ENCODE measurements at regions not wholly inside any gene's neighbourhood (a gene's known extent, or its start where the extent isn't known, plus 50 kb on each side); places are given as distances from the start of the nearest gene placed in this dataset.

GRCh38 chr21:28747464-28747863 lies 245.2 kb downstream of the LTN1 start:
- DNase-seq: no peak

GRCh38 chr21:28746166-28746565 lies 246.5 kb downstream of the LTN1 start:
- no peak for DNase-seq

- peak; percentile 59 to 76 for DNase-seq
These were observed 247.3 kb downstream of the LTN1 start for GRCh38 chr21:28745131-28746016.

- no peak for DNase-seq
These were observed 249.0 kb downstream of the LTN1 start for GRCh38 chr21:28743723-28744122.

- DNase-seq: no peak
These were observed 250.2 kb downstream of the LTN1 start for GRCh38 chr21:28742527-28742926.

GRCh38 chr21:28740125-28740524 lies 252.6 kb downstream of the LTN1 start:
- no peak for DNase-seq

GRCh38 chr21:28738882-28739281 lies 253.8 kb downstream of the LTN1 start:
- peak in 1 of 2 donors; percentile 2 for DNase-seq

GRCh38 chr21:28738420-28738704 lies 254.3 kb downstream of the LTN1 start:
- DNase-seq: no peak

- no peak for DNase-seq
These were observed 254.8 kb downstream of the LTN1 start for GRCh38 chr21:28737674-28738419.

GRCh38 chr21:28734522-28735175 lies 258.0 kb downstream of the LTN1 start:
- no peak for DNase-seq

GRCh38 chr21:28731700-28732321 lies 260.9 kb downstream of the LTN1 start:
- DNase-seq: no peak

GRCh38 chr21:28729887-28730286 lies 262.8 kb downstream of the LTN1 start:
- no peak for DNase-seq

- DNase-seq: no peak
These were observed 264.9 kb downstream of the LTN1 start for GRCh38 chr21:28727809-28728208.

- DNase-seq: no peak
These were observed 267.3 kb downstream of the LTN1 start for GRCh38 chr21:28725396-28725795.

GRCh38 chr21:28723646-28724045 lies 269.0 kb downstream of the LTN1 start:
- DNase-seq: no peak

GRCh38 chr21:28719723-28720122 lies 273.0 kb downstream of the LTN1 start:
- DNase-seq: no peak

GRCh38 chr21:28714777-28715464 lies 277.8 kb downstream of the LTN1 start:
- no peak for DNase-seq

GRCh38 chr21:28712411-28712810 lies 280.3 kb downstream of the LTN1 start:
- DNase-seq: no peak

- no peak for DNase-seq
These were observed 287.1 kb downstream of the LTN1 start for GRCh38 chr21:28705616-28706015.

- no peak for DNase-seq
These were observed 287.9 kb downstream of the LTN1 start for GRCh38 chr21:28704746-28705145.

- no peak for DNase-seq
These were observed 288.8 kb downstream of the LTN1 start for GRCh38 chr21:28703861-28704260.

- no peak for DNase-seq
These were observed 292.9 kb downstream of the LTN1 start for GRCh38 chr21:28699596-28700259.
